ENCODE measurements at regions not wholly inside any gene's neighbourhood (a gene's known extent, or its start where the extent isn't known, plus 50 kb on each side); places are given as distances from the start of the nearest gene placed in this dataset.
"Not testable (repeated sequence)": the region's sequence is repeated elsewhere in the genome, so short reads cannot be mapped to it uniquely, and the experiment has no call there.

DNA sequence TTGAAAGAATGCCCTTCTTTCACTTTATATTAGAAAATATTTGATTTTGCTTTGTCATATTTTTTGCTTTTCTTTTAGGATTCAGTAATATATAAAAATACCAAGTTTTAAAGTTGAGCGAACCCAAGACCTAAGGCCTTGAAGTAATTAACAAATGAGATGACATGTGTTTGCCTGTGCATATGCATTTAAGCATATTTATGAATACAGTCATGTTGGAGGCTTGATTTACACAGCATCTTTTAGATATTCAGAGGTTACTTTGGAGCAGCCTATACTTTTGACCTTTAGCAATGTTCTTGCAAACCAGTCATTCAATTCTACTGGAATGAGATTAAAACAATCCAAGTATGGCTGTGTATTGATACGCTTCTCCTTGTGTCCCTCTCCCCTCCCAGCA, 425.1 kb downstream of the KCNJ18 start:
- TF ChIP-seq, protein P1, sequence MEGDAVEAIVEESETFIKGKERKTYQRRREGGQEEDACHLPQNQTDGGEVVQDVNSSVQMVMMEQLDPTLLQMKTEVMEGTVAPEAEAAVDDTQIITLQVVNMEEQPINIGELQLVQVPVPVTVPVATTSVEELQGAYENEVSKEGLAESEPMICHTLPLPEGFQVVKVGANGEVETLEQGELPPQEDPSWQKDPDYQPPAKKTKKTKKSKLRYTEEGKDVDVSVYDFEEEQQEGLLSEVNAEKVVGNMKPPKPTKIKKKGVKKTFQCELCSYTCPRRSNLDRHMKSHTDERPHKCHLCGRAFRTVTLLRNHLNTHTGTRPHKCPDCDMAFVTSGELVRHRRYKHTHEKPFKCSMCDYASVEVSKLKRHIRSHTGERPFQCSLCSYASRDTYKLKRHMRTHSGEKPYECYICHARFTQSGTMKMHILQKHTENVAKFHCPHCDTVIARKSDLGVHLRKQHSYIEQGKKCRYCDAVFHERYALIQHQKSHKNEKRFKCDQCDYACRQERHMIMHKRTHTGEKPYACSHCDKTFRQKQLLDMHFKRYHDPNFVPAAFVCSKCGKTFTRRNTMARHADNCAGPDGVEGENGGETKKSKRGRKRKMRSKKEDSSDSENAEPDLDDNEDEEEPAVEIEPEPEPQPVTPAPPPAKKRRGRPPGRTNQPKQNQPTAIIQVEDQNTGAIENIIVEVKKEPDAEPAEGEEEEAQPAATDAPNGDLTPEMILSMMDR (IDR thresholded peaks at IDR 0.05; ENCODE audit: poor library complexity, severe bottlenecking), result not testable (repeated sequence)
- not testable (repeated sequence) for TF ChIP-seq EP300 (conservative IDR thresholded peaks at IDR 0.05; ENCODE audit: poor library complexity, severe bottlenecking); POLR2AphosphoS5 (IDR thresholded peaks at IDR 0.05); EZH2 (IDR thresholded peaks at IDR 0.05; ENCODE audit: borderline replicate concordance, insufficient read depth, low read length, poor library complexity, severe bottlenecking); TAF1 (IDR thresholded peaks at IDR 0.05; ENCODE audit: low read depth); RAD21 (conservative IDR thresholded peaks at IDR 0.05); MXI1 (conservative IDR thresholded peaks at IDR 0.05; ENCODE audit: poor library complexity, severe bottlenecking)
- TF ChIP-seq, protein P2, sequence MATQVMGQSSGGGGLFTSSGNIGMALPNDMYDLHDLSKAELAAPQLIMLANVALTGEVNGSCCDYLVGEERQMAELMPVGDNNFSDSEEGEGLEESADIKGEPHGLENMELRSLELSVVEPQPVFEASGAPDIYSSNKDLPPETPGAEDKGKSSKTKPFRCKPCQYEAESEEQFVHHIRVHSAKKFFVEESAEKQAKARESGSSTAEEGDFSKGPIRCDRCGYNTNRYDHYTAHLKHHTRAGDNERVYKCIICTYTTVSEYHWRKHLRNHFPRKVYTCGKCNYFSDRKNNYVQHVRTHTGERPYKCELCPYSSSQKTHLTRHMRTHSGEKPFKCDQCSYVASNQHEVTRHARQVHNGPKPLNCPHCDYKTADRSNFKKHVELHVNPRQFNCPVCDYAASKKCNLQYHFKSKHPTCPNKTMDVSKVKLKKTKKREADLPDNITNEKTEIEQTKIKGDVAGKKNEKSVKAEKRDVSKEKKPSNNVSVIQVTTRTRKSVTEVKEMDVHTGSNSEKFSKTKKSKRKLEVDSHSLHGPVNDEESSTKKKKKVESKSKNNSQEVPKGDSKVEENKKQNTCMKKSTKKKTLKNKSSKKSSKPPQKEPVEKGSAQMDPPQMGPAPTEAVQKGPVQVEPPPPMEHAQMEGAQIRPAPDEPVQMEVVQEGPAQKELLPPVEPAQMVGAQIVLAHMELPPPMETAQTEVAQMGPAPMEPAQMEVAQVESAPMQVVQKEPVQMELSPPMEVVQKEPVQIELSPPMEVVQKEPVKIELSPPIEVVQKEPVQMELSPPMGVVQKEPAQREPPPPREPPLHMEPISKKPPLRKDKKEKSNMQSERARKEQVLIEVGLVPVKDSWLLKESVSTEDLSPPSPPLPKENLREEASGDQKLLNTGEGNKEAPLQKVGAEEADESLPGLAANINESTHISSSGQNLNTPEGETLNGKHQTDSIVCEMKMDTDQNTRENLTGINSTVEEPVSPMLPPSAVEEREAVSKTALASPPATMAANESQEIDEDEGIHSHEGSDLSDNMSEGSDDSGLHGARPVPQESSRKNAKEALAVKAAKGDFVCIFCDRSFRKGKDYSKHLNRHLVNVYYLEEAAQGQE (IDR thresholded peaks at IDR 0.05; ENCODE audit: borderline replicate concordance), result not testable (repeated sequence)
